NCI-H748 (cell line): ENCODE measurements at regions not wholly inside any gene's neighbourhood (a gene's known extent, or its start where the extent isn't known, plus 50 kb on each side); places are given as distances from the start of the nearest gene placed in this dataset.
A peak's percentile ranks its signal among the peaks of the same experiment; 100 is the strongest.

Experiments used
- DNase-seq: peaks from one replicate; lab custom pipeline; 2025; ENCODE audit not compliant: unreplicated experiment; lab: John Stamatoyannopoulos, UW

DNA sequence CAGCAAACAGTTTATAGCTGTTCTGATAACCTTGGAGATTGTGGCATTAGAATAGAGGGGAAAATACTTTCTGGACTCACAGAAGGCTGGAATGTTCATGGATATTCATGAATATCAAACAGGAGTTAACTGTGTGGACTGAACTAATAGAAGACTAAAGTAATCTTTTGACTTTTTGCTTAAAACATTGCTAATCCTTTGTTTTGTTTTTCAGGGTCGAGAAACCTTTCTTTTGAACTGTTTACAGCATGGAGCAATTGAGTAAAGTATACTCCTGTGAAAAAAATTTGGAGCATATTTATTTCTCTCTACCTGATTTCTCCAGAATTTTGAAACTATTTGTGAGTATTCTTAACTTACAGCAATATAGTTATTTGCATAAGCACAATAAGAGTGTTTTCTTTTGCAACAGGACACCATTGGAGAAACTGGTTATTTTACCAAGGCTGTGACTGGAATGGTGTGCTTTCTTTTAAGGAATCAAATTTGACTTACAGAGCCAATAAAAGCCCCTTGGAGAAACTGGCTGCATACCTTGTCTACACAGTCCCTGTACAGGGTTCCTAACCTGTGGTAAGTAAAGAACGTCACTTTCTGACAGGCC is 821.6 kb downstream of the TBC1D22A start:
- no peak for DNase-seq

DNA sequence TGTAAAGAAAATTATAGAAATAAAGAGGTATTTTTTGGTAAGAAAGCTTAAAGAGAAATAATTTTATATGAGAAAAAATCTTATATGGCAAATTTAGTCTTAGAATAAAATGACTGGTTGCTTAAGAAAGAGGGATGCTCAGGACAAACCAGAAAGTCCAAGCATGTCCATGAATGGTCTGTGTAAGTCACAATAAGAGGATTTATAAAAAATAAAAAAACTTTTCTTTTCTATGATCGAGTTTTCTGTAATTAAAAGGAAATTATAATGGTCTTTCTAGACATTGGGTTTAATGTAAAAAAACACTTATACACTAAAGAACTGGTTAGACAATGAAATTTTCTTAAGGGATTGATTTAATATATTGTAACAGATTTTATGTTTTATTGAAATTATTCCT is 819.6 kb downstream of the TBC1D22A start:
- DNase-seq: peak; percentile 13

DNA sequence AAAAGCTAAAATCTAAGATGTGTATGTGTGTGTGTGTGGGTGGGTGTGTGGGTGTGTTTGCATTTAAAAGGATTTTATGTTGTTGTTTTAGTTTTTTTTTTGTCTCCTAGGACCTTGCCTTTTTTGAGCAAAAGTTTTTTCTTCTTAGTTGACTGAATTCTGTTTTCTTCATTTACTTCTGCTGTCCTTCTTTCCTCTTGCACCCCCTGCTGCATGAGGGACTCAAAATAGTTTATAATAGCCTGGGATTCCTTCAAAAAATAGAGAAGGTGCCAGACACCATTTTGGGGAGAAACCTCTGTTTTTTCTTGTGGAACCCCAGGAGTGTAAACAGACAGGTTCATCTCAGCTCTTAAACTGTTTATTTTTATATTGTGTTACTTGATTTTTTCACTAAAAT is 817.7 kb downstream of the TBC1D22A start:
- DNase-seq: no peak

DNA sequence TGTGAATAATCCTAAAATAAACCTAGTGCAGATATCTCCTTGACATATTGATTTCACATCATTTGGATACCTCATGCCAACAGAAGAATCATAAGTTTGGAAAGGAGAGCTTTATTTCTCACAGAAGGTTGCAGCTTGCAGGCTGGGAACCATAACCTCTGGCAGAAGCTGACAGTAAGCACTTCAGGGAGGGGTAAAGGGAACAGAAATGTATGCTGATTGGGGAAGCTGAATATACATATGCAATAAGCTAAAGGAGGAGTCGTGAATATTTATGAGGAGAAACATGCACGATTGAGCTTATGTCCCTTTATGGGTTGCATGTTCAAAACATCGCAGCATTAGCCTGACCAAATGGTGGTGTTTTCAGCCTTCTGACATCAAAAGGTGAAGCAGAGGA is 814.5 kb downstream of the TBC1D22A start:
- no peak for DNase-seq

DNA sequence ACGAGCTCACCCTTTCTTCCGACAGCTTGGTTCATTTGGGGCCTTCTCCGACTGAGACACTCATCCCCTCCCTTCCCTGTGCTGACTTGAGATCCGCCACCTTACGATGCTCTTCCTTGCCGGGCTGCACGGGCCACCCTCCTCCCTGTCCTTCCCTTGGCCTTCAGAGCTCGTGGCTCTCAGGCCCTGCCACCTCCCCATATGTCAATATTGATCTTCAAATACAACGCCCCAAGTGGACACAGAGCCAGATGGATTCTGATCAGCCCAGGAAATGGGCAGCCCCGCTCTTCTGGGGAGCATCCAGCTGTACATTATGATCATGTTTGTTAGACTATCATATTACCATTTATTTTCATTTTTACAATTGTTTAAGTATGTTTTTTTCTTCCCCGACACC is 812.8 kb downstream of the TBC1D22A start:
- DNase-seq: peak; percentile 95

DNA sequence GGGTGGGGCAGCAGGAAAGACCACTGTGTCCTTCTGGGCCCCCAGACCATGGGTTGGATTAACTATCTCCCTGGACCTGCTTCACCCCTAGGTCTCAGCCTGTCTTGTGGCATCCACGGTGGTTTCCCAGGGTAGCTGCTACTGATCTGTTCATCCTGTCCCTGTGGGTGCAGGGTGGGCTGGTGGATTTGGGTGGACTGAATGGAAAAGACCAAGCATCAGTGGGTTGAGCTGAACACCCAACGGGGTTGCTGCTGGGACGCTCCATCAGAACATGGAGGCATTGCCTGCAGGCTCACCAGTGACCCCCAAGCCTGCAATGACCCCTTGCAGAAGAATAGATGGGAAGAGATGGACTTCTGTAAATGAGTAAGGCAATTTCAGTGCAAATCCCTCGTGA is 812.1 kb downstream of the TBC1D22A start:
- no peak for DNase-seq

DNA sequence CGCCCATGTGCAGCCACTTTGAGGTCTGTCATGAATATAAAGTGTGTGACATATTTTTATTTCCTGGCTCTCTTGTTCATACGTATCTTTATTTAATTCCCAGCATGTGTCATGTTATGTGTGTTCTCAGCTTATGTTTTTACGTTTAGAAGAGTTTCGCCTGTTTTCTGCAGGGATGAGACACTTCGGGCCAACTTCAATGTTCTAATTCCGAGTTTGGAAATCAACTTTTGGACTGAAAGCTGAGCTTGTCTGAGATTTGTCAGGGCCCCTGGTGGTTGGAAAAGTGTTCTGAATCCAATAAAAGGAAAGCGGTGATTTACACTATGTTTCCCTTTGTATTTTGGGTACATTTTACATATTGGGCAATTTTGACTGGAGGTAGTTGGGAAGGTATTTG is 810.7 kb downstream of the TBC1D22A start:
- no peak for DNase-seq

DNA sequence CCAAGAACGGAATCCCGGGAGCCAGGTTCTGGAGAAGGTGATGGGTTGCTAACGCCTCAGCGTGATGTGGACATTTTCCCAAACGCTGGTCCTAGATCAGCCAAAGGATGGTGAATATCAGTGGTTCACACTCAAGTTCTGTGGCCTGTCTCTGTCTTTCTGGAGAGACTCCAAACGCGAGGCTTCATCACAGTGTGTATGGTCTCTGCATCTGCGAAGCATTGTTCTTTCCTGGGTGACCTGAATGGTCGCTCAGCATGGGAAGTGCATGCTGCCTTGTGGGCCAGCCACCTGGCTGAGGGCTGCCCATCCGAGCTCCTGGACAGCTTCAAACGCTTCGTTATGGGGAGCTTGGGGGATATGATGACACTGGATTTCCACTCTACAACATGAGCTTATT is 810.0 kb downstream of the TBC1D22A start:
- DNase-seq: no peak

DNA sequence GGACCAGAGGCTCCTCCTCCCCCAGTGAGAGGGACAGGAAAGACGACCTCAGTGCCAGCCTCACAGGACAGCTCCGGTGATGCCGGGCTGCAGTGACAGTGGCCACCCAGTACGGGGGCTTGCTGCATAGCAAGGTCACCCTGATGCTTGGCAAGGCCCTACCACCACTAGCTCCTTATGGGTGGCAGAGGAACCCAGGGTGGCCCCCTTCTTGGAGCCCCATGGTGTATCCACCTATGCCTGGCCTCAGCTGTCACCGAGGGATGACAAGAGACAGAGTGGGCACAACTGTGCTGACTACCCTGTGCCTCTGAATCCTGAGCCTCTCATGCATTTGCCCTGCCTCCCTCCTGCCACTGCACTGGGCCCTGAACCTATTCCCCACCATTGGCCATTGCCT is 809.2 kb downstream of the TBC1D22A start:
- DNase-seq: no peak

DNA sequence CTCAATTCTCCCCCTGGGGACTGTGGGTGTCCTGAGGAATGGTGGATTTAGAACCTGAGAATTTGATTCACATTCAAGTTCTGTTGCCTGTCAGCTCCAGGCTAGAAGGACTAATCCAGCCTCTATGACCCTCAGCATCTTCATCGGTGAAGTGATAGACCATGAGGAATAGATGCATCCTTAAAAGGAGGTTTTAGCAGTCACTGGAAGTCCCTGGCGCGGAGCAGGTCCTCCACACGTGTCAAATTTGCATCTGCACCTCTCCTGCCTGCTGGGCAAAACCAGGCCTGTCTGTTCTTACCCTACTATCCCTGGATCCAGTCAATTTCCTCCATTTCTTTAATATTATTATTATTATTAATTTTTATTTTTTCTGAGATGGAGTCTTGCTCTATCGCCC is 808.4 kb downstream of the TBC1D22A start:
- no peak for DNase-seq

DNA sequence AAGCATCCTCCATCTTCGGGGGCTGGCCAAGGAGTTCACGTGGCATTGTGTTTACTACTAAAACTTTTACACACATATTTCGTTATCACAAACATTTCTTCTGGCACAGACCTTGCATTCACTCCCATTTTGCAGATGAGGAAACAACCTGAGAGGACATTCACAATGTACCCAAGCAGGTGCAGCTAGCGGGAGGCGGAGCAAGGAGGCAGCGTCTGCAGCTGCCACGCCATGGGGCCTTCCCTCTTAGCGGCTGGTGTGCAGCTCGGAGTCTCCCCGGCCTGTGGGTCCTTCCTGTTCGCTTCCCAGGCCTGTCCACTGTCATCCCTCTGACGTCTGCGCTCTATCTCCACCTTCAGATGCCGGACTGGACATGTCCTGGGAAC is 807.8 kb downstream of the TBC1D22A start:
- DNase-seq: no peak

DNA sequence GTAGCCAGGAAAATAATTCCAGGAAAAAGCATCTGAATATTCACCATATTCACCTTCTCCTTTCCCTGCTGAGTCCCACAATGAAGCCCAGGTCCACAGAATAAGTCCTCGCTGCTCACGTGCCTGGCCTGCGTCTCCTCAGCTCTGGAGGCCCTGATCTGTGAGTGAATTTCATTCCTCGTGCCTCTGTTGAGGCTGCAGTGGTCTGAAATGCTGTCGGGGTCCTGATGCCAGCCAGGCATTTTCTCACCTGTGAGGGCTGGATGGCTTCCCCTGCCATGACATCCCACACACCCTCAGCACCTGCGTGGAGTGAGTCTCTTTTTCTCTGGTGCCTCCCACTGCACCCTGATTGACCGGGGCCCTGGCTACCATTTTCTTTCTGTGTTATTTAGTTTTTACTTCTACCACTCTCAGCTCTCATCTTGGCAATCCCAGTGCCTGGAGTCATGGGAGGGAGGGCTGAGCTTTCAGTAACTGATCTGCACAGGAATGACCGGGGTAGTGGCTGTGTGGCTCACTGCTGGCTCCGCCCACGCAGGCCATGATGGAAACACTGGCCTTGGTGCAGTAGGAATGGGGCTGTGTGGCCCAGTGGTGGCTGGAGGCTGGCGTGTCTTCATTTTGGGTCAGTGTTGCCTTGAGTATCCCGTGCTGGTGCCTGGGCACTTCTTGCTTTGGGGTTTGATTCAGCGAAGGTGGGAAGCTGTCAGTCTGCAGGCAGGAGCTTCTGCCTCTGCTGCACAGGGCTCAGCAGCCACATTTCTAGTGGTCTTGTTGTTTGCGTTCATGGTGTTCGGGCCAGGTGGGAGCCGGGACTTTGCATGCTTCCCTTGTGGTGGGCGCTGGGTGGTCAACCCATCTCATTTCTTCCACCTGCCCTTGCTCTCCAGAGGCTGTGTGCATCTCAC is 807.2 kb downstream of the TBC1D22A start:
- no peak for DNase-seq

DNA sequence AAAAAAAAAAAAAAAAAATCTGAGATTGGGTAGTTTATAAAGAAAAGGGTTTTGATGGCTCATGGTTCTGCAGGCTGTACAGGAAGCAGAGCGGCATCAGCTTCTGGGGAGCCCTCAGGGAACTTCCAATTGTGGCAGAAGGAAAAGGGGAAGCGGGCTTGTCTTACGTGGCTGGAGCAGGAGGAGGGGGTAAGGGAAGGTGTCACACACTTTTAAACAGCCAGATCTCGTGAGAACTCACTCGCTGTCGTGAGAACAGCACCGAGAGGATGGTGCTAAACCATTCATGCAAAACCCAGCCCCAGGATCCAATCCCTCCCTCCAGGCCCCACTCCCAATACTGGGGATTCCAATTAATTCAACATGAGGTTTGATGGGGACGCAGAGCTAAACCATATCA is 806.2 kb downstream of the TBC1D22A start:
- DNase-seq: no peak

DNA sequence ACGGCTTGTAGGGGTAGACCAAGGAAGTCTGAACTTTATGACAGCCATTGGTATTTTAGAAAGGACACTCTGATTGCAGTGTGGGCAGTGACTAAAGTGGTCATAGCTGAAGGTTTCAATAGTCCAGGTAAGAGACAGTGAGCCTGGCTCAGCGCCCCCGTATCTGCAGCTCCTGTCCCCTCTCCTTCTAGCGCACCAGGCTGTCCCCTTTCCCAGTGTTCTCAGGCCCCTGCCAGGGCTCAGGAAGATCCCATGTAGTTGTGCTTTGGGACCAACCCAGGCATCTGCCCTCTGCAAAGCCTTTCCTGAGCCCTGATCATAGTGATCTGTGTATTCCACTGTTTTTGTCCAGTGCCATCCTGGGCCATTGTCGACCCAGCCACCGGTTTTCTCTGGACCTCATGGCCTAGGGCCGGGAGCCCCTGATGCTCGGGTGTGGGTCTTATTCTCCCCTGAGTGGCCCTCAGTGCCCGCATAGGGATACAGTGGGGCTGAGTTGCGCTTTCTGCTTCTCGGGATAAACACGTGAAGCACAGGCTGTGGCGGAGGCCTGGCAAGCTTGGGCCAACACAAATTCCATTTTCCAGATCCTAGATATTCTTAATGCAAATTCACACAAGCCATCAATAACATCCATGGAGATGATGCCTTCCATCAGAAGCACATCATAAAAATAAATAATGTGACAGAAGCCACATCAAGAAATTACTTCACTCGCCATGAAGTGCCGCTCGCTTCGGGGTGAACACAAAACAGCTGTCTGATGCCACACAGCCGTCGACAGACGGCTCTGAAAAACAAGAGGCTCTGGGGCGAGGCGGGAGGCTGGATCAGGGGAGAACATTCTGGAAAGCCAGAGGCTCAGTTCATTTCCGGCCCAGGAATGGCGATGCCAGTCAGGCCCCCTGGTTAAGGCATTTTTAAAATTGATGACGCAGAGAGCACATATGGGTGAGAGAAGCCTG is 805.0 kb downstream of the TBC1D22A start:
- DNase-seq: no peak

DNA sequence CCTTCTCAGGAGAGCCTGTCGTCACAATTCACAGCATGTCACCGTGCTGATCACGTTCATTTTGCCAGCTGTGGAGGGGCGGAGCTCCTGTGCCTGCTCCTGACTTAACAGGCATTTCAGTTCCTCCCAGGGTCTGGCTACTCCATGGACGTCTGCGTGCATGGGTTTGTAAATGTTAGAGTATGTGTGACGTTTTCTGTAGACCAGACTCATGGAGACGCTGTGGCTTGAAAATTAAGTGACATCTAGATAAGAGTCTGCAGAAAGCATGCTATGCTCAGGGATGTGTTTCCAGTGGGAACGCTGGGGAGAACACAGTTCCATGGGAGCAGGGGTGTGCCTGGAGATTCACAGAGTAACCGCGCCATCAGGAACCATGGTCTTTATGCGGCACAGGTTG is 804.0 kb downstream of the TBC1D22A start:
- DNase-seq: no peak

DNA sequence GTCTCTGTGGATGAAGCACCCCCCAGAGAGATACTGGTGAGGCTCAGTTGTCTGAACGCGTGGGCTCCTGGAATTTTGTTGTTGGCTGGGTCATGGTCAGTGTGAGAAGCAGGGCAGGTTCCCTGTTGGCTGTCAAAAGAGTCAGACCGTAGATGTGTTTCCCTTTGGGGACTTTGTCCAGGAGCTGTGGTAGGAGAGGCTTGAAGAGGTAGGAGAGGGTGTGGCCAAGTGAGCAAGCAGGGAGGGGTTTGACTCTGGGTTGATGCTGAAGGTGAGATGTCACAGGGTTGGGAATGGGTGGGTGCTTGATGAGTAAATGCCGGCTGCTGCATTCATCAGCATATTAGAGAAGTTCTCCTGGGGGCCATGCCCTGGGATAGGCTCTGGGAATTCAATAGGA is 803.2 kb downstream of the TBC1D22A start:
- DNase-seq: peak; percentile 69

DNA sequence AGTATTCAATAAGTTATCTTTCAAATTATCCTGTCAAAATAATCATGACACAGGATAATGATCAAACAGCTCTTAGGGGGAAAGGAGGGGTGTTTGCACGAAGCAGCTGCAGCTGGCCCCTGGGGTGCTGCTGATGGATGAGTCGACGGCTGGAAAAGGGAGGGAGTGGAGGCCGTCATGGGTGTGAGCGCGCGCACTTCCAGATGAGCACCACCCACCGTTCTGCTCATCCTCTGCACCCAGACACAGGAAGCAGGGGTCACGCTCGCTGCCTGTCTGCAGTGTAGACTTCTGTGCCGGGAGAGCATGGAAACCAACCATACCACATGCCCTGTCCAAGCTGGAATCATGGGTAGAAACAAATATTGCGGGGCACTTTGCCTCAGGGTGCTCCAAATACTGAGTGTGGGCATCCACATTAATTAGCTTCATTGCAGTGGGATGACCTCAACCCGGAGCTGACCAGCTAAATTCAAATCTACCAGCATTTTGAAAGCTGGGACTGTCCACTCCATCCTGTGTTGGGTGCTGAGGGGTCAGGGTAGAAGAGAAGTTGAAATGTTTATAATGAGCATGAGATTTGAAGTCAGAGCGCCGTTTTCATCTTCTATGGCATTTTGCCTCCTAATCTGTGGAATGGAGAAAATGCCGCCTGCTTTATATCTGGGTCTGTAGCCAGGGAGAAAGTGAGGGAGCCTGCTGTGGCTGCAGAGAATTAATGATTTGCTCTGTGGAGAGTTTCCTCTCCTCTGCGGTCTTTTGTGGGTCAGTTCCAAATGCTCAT is 802.4 kb downstream of the TBC1D22A start:
- peak; percentile 97 for DNase-seq

DNA sequence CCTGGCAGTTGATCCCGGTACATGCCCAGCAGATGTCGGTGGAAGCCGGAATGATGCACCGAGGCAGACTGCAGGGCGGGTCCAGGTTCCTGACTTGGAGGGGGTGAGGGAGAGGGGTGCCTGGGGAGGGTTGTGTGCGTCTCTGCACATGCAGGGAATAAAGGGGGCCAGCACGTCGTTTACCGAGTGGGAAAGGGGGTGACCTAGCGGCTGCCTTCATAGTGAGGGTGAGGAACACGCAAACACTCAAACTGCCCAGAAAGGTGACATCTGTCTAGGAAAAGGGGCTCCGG is 801.7 kb downstream of the TBC1D22A start:
- peak; percentile 85 for DNase-seq

DNA sequence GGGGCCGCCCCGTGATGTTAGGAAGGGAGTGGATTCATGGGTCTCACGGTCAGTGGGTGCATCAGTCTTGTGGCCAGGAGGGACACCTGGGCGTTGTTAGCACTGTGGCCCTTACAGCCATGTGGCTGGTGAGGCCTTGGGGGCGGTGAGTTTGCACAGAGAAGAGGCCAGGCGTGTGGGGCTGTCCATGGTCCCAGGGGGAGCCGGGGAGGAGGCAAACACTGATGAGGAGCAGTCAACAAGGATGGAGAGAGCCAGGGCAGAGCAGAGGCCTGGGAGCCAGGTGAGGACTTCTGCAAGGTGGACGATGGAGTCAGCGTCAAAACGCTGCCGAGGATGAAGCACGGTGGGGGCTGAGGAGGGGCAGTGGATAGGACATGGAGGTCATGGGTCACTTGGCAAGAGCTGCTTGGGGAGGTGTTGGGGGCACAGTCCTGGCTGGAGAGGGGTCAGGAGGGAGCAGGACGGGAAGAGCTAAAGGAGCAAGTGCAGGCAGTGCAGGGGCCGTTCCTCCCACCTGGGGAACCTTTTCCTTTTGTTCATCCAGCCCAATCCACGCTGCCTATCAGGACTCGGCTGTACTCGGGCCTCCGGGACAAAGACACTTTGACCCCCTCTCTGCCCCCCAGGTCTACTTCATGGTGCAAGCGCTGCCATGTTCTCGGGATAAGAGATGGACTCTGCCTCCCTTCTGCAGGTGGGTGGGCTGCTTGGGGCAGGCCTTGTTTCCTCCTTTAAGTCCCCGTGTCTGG is 801.1 kb downstream of the TBC1D22A start:
- DNase-seq: no peak

DNA sequence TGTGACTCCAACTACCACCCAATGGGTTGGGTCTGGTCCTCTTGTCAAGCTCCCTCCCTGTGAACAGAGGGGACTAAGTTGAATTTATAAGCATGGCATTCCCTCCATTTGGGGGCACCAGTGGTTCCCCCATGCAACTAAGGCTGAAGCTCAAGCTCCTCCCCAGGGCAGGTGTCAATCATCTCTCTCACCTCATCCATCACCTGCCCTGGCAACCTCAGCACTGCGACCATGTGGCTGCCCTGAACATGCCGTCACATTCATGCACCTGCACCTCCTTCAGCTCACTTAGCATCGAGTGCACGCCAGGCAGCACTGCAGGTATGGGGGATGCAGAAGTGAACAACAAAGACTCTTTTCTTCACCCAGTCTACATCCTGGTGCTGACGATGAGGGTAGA is 799.3 kb downstream of the TBC1D22A start:
- DNase-seq: no peak
